SK-N-SH treated with all-trans-retinoic acid at 6 μM for 48 hours (cell line): ENCODE measurements at regions not wholly inside any gene's neighbourhood (a gene's known extent, or its start where the extent isn't known, plus 50 kb on each side); places are given as distances from the start of the nearest gene placed in this dataset.

Experiments
- CSRNP3 ChIP-seq: fragments of 250-450 bp; sonication (Bioruptor Pico); IDR thresholded peaks from 2 replicates; pipeline ENCODE4 v1.5.1; 2021; ENCODE audit warnings: mild to moderate bottlenecking, moderate library complexity
- ISL1 ChIP-seq: fragments of 250-450 bp; sonication (Bioruptor Pico); IDR thresholded peaks from 2 replicates; pipeline ENCODE4 v2.1.2; 2022; ENCODE audit warnings: mild to moderate bottlenecking, moderate library complexity
- RARB ChIP-seq: fragments of 250-450 bp; sonication (Bioruptor Pico); IDR thresholded peaks from 2 replicates; pipeline ENCODE4 v1.8.0; 2021; ENCODE audit warnings: mild to moderate bottlenecking, moderate library complexity
- TSHZ2 ChIP-seq: fragments of 250-450 bp; sonication (Bioruptor Pico); IDR thresholded peaks from 2 replicates; pipeline ENCODE4 v1.5.0; 2020; ENCODE audit warnings: mild to moderate bottlenecking, moderate library complexity
- ZNF8 ChIP-seq: fragments of 450-650 bp; formaldehyde crosslinking; IDR thresholded peaks from 2 replicates; pipeline ENCODE4 v1.5.0; 2020; ENCODE audit warnings: mild to moderate bottlenecking, moderate library complexity
- TF ChIP-seq, protein P1 (sequence below): fragments of 250-450 bp; sonication (Bioruptor Pico); IDR thresholded peaks from 2 replicates; pipeline ENCODE4 v1.5.1; 2020; ENCODE audit warnings: low read depth, mild to moderate bottlenecking, moderate library complexity

- no peak for TF ChIP-seq ISL1 (CRISPR knock-in tag)
- no peak for TF ChIP-seq RARB (CRISPR knock-in tag)
- TF ChIP-seq, protein P1, sequence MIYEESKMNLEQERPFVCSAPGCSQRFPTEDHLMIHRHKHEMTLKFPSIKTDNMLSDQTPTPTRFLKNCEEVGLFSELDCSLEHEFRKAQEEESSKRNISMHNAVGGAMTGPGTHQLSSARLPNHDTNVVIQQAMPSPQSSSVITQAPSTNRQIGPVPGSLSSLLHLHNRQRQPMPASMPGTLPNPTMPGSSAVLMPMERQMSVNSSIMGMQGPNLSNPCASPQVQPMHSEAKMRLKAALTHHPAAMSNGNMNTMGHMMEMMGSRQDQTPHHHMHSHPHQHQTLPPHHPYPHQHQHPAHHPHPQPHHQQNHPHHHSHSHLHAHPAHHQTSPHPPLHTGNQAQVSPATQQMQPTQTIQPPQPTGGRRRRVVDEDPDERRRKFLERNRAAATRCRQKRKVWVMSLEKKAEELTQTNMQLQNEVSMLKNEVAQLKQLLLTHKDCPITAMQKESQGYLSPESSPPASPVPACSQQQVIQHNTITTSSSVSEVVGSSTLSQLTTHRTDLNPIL = no peak
- TF ChIP-seq CSRNP3 (CRISPR knock-in tag) = no peak
- no peak for TF ChIP-seq ZNF8 (CRISPR knock-in tag)
- no peak for TF ChIP-seq TSHZ2 (CRISPR knock-in tag)
These were observed 296.3 kb upstream of the ZMIZ1 start for GRCh38 chr10:78772486-78772885.
